GM13977 (cell line): ENCODE measurements at regions not wholly inside any gene's neighbourhood (a gene's known extent, or its start where the extent isn't known, plus 50 kb on each side); places are given as distances from the start of the nearest gene placed in this dataset.

Experiments used
- DNase-seq: peaks from one replicate; pipeline ENCODE4 v3.0.0; 2012; ENCODE audit warnings: low spot score
- CTCF ChIP-seq: IDR thresholded peaks from 2 replicates; pipeline ENCODE4 v1.5.1; 2012; ENCODE audit warnings: mild to moderate bottlenecking, control low read depth; ENCODE audit not compliant: insufficient read depth; ENCODE audit errors: extremely low read depth, missing control alignments
- in situ Hi-C: fragments of 300-500 bp; cut with MboI; formaldehyde crosslinking; loops from one replicate; pipeline ENCODE4 v1.12.0; 2022; ENCODE audit warnings: low sequenced_read_pairs, low pct_unique_long_range_greater_than_20kb, mixed read lengths, inconsistent platforms; ENCODE audit not compliant: unreplicated experiment

GRCh38 chr6:111971181-111971841 is 82.6 kb upstream of the CCN6 start:
- no peak for TF ChIP-seq CTCF
- no peak for DNase-seq
- in situ Hi-C loops: no loop called here

GRCh38 chr6:111971866-111972532 is 81.9 kb upstream of the CCN6 start:
- TF ChIP-seq CTCF: no peak
- no peak for DNase-seq
- in situ Hi-C loops: no loop called here

- TF ChIP-seq CTCF: no peak
- in situ Hi-C loops: no loop called here
- DNase-seq: no peak
Measured at GRCh38 chr6:111972745-111973117, 81.2 kb upstream of the CCN6 start.

GRCh38 chr6:111973118-111973761 is 80.7 kb upstream of the CCN6 start:
- in situ Hi-C loops: no loop called here
- DNase-seq: no peak
- TF ChIP-seq CTCF: no peak

- no peak for DNase-seq
- in situ Hi-C loops: no loop called here
- TF ChIP-seq CTCF: no peak
Measured at GRCh38 chr6:111973927-111974639, 79.8 kb upstream of the CCN6 start.

- no peak for TF ChIP-seq CTCF
- in situ Hi-C loops: no loop called here
- no peak for DNase-seq
Measured at GRCh38 chr6:111975466-111975865, 78.4 kb upstream of the CCN6 start.
